ENCODE measurements at regions not wholly inside any gene's neighbourhood (a gene's known extent, or its start where the extent isn't known, plus 50 kb on each side); places are given as distances from the start of the nearest gene placed in this dataset.

GRCh38 chr12:67598598-67598997 lies 49.9 kb upstream of the DYRK2 start:
- H3K27me3 ChIP-seq (ENCODE audit: control insufficient read depth in 2 of 2, insufficient read depth in 2 of 2, low read length in 2 of 2), result 0 out of 5 replicates have a peak, but pooled peaks cover 0 to 6% of the 10 kb centered on the region in 2 experiments
- no peak for FAIRE-seq
- no peak for TF ChIP-seq THRB (CRISPR knock-in tag; conservative IDR thresholded peaks at IDR 0.05)
- no peak for TF ChIP-seq KLF10 (CRISPR knock-in tag; IDR thresholded peaks at IDR 0.05)
- TF ChIP-seq MBD2 (IDR thresholded peaks at IDR 0.05; ENCODE audit: borderline replicate concordance, low read depth), result no peak
- TF ChIP-seq NFIC (IDR thresholded peaks at IDR 0.05), result no peak
- no peak for TF ChIP-seq NFXL1 (CRISPR knock-in tag; IDR thresholded peaks at IDR 0.05)
- no peak for TF ChIP-seq HDAC1 (IDR thresholded peaks at IDR 0.05)
- TF ChIP-seq ZNF766 (CRISPR knock-in tag; conservative IDR thresholded peaks at IDR 0.05), result no peak
- TF ChIP-seq KHSRP (IDR thresholded peaks at IDR 0.05), result no peak
- no peak for TF ChIP-seq ZNF511 (CRISPR knock-in tag; IDR thresholded peaks at IDR 0.05)
- H3K79me2 ChIP-seq (ENCODE audit: control insufficient read depth, insufficient read depth, low read length), result no peaks in the 10 kb centered on the region
- H3K9me3 ChIP-seq (replicated peaks; ENCODE audit: control insufficient read depth, insufficient read depth, low read depth, low read length), result no peaks in the 10 kb centered on the region
- no peaks in the 10 kb centered on the region for H4K20me1 ChIP-seq (replicated peaks; ENCODE audit: control insufficient read depth, insufficient read depth, low read length)
- no TSS peak for BruUV-seq (replicated peaks)
- no peaks in the 10 kb centered on the region for H3K9me1 ChIP-seq (ENCODE audit: control insufficient read depth, insufficient read depth, low read length)
- in situ Hi-C loops (cut with MboI) (no loop called here), intact Hi-C loops (cut with micrococcal nuclease) (no loop called here)
- no peak overlapping the region for H3K4me3 ChIP-seq
- no peak overlapping the region for H3K4me2 ChIP-seq (ENCODE audit: insufficient read depth, low read length)
- ATAC-seq, result no peak
- no peak overlapping the region for H2AFZ ChIP-seq (ENCODE audit: low read depth, low read length)
- WGBS (ENCODE audit: insufficient coverage, low coverage, missing lambda C conversion rate), result 5% methylated on average over 3 of the region's 3 CpGs
- ChIA-PET CTCF (ENCODE audit: low intra/inter-chr PET ratio) (no interaction called here), POLR2A (interaction anchor here (1.0 kb wide), 1 partner anchor 18 kb away, joined by 3 read pairs; no protein-coding TSS in a partner anchor)
- H3K27ac ChIP-seq (ENCODE audit: extremely low read depth, low read depth, low read length), result no peak overlapping the region
- no peak for DNase-seq (ENCODE audit: extremely low read depth in 1 of 4, low spot score in 3 of 4)
- H3K4me1 ChIP-seq (replicated peaks in 1 of 2; ENCODE audit: control insufficient read depth in 2 of 2, insufficient read depth in 2 of 2, low read length in 2 of 2), result no peaks in the 10 kb centered on the region
- H3K36me3 ChIP-seq (ENCODE audit: control insufficient read depth, insufficient read depth, low read length), result no peaks in the 10 kb centered on the region
- no peak overlapping the region for H3K9ac ChIP-seq (ENCODE audit: insufficient read depth in 1 of 2, low read depth in 2 of 2, low read length in 2 of 2)

Data from K562 (cell line).